Muscle layer of duodenum (tissue), 2 donors: ENCODE measurements at regions not wholly inside any gene's neighbourhood (a gene's known extent, or its start where the extent isn't known, plus 50 kb on each side); places are given as distances from the start of the nearest gene placed in this dataset.
A peak's percentile ranks its signal among the peaks of the same experiment; 100 is the strongest.

Experiments
- H3K27ac ChIP-seq: one replicate; pipeline ENCODE4 v1.7.0; 2013; ENCODE audit warnings: mild to moderate bottlenecking, low read length
- H3K27me3 ChIP-seq: one replicate; pipeline ENCODE4 v1.7.0; 2013; ENCODE audit warnings: low read depth, mild to moderate bottlenecking, control low read depth, low read length
- H3K36me3 ChIP-seq, 2 donors: one replicate each; pipeline ENCODE4 v1.7.0; 2013; ENCODE audit warnings: low read length in 2 of 2, control low read depth in 1 of 2, mild to moderate bottlenecking in 1 of 2; ENCODE audit not compliant: insufficient read depth in 2 of 2, control insufficient read depth in 1 of 2
- H3K4me1 ChIP-seq, 2 donors: one replicate each; pipeline ENCODE4 v1.7.0; 2013; ENCODE audit warnings: low read length in 2 of 2, mild to moderate bottlenecking in 2 of 2, control low read depth in 1 of 2, moderate library complexity in 1 of 2; ENCODE audit not compliant: insufficient read depth in 2 of 2, control insufficient read depth in 1 of 2
- H3K4me3 ChIP-seq, 2 donors: one replicate each; pipeline ENCODE4 v1.7.0; 2013; ENCODE audit warnings: low read length in 2 of 2, low read depth in 1 of 2, mild to moderate bottlenecking in 1 of 2
- H3K9me3 ChIP-seq, 2 donors: one replicate each; pipeline ENCODE4 v1.7.0; 2013; ENCODE audit warnings: low read length in 2 of 2, control low read depth in 1 of 2, mild to moderate bottlenecking in 1 of 2; ENCODE audit not compliant: control insufficient read depth in 1 of 2
- donor health status: healthy.

DNA sequence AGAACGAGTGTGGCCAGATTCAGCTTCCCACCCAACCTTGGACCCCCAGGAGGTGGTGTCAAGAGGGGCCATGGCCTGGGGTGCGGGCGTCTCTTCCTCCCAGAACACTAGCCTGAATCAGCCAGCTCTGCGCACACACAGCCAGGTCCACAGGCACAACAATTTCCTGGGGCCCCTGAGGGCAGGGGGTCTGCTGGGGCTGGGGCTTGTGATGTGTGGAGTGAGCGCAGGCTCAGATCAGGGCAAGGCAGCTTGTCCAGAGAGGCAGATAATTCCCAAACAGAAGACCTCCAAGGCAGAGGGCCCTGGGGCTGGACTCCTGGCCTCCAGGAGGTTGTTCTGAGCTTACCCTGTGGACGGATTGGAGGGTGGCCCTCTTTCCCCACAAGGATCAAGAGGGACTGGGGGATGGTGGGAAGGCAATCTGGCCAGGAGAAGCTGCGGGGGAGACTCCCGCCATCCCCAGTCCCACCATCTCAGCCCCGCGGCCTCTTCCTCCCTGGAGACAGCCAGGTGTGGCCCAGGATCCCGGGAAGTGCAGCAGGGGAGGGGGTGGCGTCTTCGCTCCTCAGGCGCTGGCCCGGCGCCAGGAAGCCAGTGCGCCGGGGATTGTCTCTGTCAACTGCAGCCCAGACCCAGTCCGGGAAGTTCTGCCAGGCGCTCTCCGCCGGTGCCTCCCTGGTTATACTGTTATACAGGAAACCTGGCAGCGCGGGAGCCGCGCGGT is 52.0 kb upstream of the AMZ2 start:
- Histone ChIP-seq H3K9me3 (no peaks in the 10 kb centered on the region), H3K27me3 (peaks cover 49% of the 10 kb centered on the region), H3K4me1 (peaks cover 5 to 48% of the 10 kb centered on the region in 2 donors), H3K36me3 (no peaks in the 10 kb centered on the region), H3K4me3 (peak overlapping the region in 1 of 2 donors; percentile 61), H3K27ac (no peak overlapping the region)

DNA sequence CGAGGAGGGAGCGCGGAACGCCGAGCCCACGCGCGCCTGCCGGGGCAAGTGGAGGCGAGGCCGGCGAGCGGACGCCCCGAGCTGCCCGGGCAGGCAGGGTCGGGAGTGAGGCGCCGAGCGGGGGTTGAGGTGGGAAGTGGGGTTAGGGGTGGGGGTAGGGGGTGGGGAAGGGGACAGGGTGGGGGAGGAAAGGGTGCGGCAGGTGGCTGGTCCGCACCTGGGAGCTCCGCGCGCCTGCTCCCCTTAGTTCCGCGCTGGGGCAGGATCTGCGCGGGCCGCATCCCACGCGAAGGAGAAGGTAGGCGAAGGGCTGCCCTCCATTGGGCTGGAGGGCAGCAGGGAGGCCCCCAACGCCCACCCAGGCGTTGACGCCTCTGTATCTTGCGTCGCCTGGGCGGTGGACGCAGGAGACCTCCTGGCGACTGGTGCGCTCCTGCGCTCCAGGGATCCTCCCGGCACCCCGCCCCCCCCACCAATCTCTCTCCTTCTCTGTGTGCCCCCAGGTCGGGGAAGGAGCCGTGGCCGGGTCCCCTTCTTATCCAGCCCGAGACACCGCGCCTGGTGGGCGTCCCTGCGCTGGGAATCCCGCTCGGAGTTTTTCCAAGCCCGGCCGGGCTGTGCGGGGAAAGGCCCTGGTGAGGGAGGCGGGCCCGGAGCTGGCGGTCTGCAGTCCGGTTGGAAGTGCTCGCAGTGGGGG is 51.3 kb upstream of the AMZ2 start:
- no peaks in the 10 kb centered on the region for H3K36me3 ChIP-seq
- H3K4me1 ChIP-seq, result peaks cover 5 to 52% of the 10 kb centered on the region in 2 donors
- no peaks in the 10 kb centered on the region for H3K9me3 ChIP-seq
- H3K27me3 ChIP-seq, result peaks cover 49% of the 10 kb centered on the region
- peak overlapping the region; percentile 7 to 61 for H3K4me3 ChIP-seq
- H3K27ac ChIP-seq, result no peak overlapping the region

DNA sequence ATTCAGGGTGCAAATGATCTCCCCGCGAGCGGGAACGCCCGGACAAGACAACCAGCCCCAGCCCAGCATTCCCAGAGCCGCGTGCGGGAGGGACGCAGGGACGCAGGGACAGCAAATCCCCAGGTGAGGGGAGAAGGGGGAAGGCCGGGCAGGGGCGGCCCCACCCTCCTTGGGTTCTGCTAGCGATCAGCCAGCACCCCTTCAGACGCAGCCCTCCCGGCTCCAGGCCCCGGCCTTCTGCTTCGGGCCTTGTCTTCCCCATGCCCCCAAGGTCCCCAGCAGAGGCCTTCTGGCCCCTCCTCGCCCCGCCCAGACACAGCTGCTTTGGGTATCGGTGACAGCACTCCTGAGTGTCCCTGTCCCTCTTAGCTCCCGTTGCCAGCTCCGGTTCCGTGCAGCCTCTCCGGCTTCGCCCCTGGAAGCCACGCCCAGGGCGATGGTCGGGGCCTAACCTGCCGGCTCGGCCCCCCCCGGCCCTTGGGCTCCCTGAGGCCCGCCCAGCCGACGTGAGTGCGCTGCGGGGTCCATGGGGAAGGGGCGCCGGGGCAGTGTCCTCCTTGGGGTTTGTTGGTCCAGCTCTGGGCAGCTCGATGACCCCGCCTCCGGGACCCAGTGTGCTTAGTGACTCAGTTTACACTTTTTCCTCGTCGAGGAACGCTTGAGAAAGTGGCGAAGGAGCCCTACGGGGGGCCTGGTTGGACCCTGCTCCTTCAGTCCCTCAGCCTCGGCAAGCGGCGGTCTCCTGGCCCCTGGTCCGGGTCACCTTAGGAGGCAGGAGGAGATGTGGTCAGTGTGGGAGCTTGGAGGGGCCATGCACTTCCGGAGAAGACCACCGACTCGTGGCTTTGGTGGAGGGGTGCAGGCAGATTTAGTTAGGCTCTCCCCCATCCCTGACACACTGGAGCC is 50.5 kb upstream of the AMZ2 start:
- Histone ChIP-seq H3K4me3 (peak overlapping the region; percentile 7 to 61), H3K9me3 (no peaks in the 10 kb centered on the region), H3K36me3 (no peaks in the 10 kb centered on the region), H3K27me3 (peaks cover 49% of the 10 kb centered on the region), H3K27ac (no peak overlapping the region), H3K4me1 (peaks cover 5 to 52% of the 10 kb centered on the region in 2 donors)

DNA sequence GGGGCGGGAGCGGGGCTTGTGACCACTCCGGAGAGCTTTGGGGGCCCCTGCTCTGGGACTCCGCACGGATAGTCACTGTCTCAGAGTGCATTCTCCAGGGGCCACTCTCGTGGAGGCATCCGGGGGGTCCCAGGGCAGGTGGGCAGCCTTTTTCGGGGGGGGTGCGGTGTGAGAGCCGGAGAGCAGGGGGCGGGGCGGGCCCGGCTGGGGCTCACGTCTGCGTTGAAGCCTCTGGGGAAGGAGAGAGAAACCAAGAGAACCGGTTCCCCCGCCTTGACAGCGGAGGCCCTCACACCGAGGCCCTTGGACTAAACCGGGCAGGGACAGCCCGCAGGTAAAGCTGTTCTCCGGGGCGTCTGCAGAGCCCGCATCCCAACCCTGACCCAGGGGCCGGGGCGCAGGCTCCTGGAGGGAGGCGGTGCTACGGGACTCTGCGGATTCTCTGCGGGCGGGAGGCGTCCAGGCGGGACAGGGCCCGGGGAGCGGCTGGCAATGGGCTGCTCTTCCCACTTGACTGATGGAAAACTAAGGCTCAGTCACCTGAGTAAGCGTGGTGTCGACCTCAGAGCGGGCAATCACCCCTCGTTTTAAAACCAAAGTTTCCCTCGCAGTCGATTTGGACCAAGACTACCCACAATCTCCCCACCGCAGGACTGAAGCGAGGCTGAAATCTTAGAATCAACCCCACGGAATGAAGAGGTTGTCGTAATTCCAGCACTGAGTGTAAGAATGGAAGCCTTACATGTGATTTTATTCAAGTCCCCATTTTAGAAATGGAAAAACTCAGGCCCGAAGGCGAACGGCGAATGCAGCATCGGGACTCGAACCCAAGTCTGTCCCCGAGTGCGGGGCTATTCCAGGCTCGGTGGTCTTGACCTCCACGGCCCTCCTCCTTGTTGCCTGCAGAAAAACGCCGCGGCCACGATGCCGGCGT is 49.6 kb upstream of the AMZ2 start:
- H3K36me3 ChIP-seq, result no peaks in the 10 kb centered on the region
- peaks cover 49% of the 10 kb centered on the region for H3K27me3 ChIP-seq
- peaks cover 5 to 52% of the 10 kb centered on the region in 2 donors for H3K4me1 ChIP-seq
- peak overlapping the region in 1 of 2 donors; percentile 61 for H3K4me3 ChIP-seq
- no peaks in the 10 kb centered on the region for H3K9me3 ChIP-seq
- H3K27ac ChIP-seq, result no peak overlapping the region
